ENCODE measurements at regions not wholly inside any gene's neighbourhood (a gene's known extent, or its start where the extent isn't known, plus 50 kb on each side); places are given as distances from the start of the nearest gene placed in this dataset.
A peak's percentile ranks its signal among the peaks of the same experiment; 100 is the strongest.

GRCh38 chrY:14895821-14896220 is 371.5 kb downstream of the NLGN4Y start:
- peak; percentile 22 for DNase-seq

GRCh38 chrY:14905894-14906293 is 381.6 kb downstream of the NLGN4Y start:
- DNase-seq = no peak
